ENCODE measurements at regions not wholly inside any gene's neighbourhood (a gene's known extent, or its start where the extent isn't known, plus 50 kb on each side); places are given as distances from the start of the nearest gene placed in this dataset.

DNA sequence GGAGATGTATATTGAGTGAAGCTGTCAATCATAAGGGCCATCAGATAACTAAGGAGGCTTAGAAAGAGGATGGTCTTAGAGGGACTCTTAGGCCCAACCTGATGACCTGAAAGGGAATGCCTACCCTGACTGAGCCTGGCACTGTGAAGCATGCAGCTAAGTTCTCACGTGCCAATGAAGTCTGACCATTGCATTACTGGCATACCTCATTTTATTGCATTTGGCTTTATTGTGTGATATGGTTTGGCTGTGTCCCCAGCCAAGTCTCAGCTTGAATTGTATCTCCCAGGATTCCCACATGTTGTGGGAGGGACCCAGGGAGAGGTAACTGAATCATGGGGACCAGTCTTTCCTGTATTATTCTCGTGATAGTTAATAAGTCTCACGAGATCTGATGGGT lies 421.6 kb upstream of the SGCD start:
- WGBS, 2 donors, result 93% methylated on average over 3 of the region's 3 CpGs
- TF ChIP-seq, protein P1, sequence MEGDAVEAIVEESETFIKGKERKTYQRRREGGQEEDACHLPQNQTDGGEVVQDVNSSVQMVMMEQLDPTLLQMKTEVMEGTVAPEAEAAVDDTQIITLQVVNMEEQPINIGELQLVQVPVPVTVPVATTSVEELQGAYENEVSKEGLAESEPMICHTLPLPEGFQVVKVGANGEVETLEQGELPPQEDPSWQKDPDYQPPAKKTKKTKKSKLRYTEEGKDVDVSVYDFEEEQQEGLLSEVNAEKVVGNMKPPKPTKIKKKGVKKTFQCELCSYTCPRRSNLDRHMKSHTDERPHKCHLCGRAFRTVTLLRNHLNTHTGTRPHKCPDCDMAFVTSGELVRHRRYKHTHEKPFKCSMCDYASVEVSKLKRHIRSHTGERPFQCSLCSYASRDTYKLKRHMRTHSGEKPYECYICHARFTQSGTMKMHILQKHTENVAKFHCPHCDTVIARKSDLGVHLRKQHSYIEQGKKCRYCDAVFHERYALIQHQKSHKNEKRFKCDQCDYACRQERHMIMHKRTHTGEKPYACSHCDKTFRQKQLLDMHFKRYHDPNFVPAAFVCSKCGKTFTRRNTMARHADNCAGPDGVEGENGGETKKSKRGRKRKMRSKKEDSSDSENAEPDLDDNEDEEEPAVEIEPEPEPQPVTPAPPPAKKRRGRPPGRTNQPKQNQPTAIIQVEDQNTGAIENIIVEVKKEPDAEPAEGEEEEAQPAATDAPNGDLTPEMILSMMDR (IDR thresholded peaks at IDR 0.05), result no peak
- TF ChIP-seq POLR2A (IDR thresholded peaks at IDR 0.05), result no peak
- intact Hi-C loops (cut with DNase I), result no loop called here
- Histone ChIP-seq H3K27me3 (no peaks in the 10 kb centered on the region), H3K36me3 (no peaks in the 10 kb centered on the region), H3K4me1 (no peaks in the 10 kb centered on the region), H3K27ac (no peak overlapping the region), H3K9me3 (no peaks in the 10 kb centered on the region), H3K4me3 (replicated peaks in 1 of 3) (no peak overlapping the region)
- DNase-seq, result no peak

DNA sequence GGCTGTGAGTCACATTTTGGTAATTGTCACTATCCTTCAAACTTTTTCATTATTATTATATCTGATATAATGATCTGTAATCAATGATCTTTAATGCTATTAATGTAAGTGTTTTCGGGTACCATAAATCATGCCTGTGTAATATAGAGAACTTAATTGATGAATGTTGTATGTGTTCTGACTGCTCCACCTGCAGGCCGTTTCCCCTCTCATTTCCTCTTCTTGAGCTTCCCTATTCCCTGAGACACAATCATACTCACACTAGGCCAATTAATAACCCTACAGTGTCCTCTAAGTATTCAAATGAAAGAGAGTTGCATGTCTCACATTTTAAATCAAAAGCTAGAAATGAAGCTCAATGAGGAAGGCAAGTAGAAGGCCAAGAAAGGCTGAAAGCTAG lies 420.9 kb upstream of the SGCD start:
- Histone ChIP-seq H3K36me3 (no peaks in the 10 kb centered on the region), H3K4me3 (replicated peaks in 1 of 3) (no peak overlapping the region), H3K27ac (no peak overlapping the region), H3K9me3 (no peaks in the 10 kb centered on the region), H3K27me3 (no peaks in the 10 kb centered on the region), H3K4me1 (no peaks in the 10 kb centered on the region)
- intact Hi-C loops (cut with DNase I), result no loop called here
- WGBS, 2 donors, result 50 to 61% methylated on average over 2 of the region's 2 CpGs
- no peak for TF ChIP-seq POLR2A (IDR thresholded peaks at IDR 0.05)
- TF ChIP-seq, protein P1 (IDR thresholded peaks at IDR 0.05), result no peak
- no peak for DNase-seq

DNA sequence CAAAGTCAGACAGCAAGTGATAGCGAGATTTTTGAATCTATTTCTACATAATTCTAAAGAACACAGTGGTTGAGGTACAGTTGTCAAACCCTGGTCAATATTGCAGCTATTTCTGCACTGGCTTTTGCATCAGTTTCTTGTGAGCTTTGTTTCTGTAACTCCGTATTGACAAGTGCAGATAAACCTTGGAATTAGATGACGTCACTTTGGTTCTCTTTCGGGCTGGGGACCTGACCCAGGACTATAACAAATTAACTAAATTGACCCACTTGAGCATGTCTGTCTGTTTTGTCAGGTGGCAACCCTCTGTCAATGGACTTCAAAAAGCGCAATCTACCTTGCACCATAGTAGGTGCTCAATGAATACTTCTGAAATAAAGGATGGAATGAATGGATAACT lies 418.4 kb upstream of the SGCD start:
- intact Hi-C loops (cut with DNase I), result no loop called here
- Histone ChIP-seq H3K9me3 (no peaks in the 10 kb centered on the region), H3K4me3 (replicated peaks in 1 of 3) (no peak overlapping the region), H3K27ac (no peak overlapping the region), H3K4me1 (no peaks in the 10 kb centered on the region), H3K36me3 (no peaks in the 10 kb centered on the region), H3K27me3 (no peaks in the 10 kb centered on the region)
- WGBS, 2 donors, result 87 to 90% methylated on average over 5 of the region's 5 CpGs
- no peak for DNase-seq
- TF ChIP-seq, protein P1 (IDR thresholded peaks at IDR 0.05), result no peak
- no peak for TF ChIP-seq POLR2A (IDR thresholded peaks at IDR 0.05)

DNA sequence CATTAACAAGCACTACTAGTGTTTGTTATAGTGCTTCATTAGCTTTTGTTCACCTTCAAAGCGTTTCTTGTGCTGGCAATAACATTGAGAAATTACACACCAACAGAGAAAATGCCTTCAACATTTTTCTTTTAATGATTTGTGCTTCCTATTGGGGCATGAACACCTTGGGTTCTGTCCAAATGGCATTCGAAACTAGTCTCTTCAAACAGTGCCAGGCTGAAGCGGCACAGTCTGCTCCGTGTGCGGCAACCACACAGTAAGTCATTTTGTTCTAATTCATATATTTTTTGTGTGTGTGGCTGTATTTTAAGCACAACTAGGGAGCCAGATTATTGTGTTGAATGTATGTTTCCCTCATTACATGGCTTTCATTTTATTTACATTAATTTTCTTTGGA lies 414.7 kb upstream of the SGCD start:
- Histone ChIP-seq H3K4me3 (replicated peaks in 1 of 3) (no peak overlapping the region), H3K36me3 (no peaks in the 10 kb centered on the region), H3K4me1 (no peaks in the 10 kb centered on the region), H3K27me3 (no peaks in the 10 kb centered on the region), H3K27ac (no peak overlapping the region), H3K9me3 (no peaks in the 10 kb centered on the region)
- DNase-seq, result peak in 1 of 2 donors; percentile 14
- WGBS, 2 donors, result 78 to 89% methylated on average over 5 of the region's 5 CpGs
- intact Hi-C loops (cut with DNase I), result no loop called here
- TF ChIP-seq, protein P1 (IDR thresholded peaks at IDR 0.05), result no peak
- TF ChIP-seq POLR2A (IDR thresholded peaks at IDR 0.05), result no peak

DNA sequence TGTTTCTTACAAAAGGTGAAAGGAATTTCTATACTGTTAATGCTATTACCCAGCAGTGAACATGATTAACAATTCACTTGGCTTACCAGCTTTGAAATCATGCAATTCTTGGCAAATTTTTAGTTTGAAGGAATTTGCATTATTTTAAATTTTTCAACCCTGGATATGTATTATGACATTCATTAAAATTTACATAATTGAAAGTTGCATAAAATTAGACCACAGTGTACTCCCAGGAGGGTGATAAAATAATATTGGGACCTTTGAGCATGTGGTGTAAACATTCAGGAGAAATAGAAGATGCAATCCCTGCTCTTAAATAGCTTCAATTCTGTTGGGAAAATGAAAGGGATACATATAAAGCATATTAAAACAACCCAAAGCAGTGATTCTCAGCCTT lies 412.2 kb upstream of the SGCD start:
- intact Hi-C loops (cut with DNase I), result no loop called here
- no peaks in the 10 kb centered on the region for H3K9me3 ChIP-seq
- DNase-seq, result no peak
- H3K4me1 ChIP-seq, result no peaks in the 10 kb centered on the region
- TF ChIP-seq, protein P1 (IDR thresholded peaks at IDR 0.05), result no peak
- no peak for TF ChIP-seq POLR2A (IDR thresholded peaks at IDR 0.05)
- no peak overlapping the region for H3K4me3 ChIP-seq (replicated peaks in 1 of 3)
- H3K27ac ChIP-seq, result no peak overlapping the region
- no peaks in the 10 kb centered on the region for H3K36me3 ChIP-seq
- no peaks in the 10 kb centered on the region for H3K27me3 ChIP-seq
